ENCODE measurements at regions not wholly inside any gene's neighbourhood (a gene's known extent, or its start where the extent isn't known, plus 50 kb on each side); places are given as distances from the start of the nearest gene placed in this dataset.

DNA sequence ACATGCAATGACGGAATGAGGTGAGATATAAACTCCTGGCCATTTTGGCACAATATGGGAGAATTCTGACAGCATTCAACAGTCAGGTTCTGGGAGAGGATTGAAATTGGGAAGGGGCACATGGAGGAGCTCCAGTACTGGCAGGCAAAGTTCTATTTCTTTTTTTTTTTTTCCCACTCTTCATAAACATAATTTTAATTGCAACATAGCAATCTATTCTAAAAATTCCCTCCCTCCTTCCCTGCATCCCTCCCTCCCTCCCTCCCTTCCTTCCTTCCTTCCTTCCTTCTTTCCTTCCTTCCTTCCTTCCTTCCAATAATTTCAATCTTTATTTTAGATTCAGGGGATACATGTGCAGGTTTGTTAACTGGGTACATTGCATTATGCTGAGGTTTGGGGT, 93.2 kb downstream of the PTCSC3 start:
- no peak for TF ChIP-seq POLR2A (IDR thresholded peaks at IDR 0.05; ENCODE audit: low read depth, low read length)
- FAIRE-seq: no peak

DNA sequence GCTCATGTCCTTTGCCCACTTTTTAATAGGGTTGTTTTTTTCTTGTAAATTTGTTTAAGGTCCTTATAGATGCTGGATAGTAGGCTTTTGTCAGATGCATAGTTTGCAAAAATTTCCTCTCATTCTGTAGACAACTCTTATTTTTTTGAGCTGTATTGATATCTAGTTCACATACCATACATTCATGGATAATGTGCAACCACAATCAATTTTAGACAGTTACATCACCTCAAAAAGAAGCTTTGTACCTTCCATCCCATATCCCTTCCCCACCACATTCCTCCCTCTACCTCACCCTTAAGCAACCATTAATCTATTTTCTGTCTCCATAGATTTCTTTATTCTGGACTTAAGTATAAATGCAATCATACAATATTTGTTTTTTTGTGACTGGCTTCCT, 98.4 kb downstream of the PTCSC3 start:
- TF ChIP-seq POLR2A (IDR thresholded peaks at IDR 0.05; ENCODE audit: low read depth, low read length): no peak

More for the DNA sequence above, 93.2 kb downstream of the PTCSC3 start:
- no peak for DNase-seq (ENCODE audit: insufficient read length, low spot score)

GRCh38 chr14:36076197-36076596, 100.3 kb downstream of the PTCSC3 start:
- no peak for TF ChIP-seq POLR2A (IDR thresholded peaks at IDR 0.05; ENCODE audit: low read depth, low read length)
- FAIRE-seq: no peak
- DNase-seq (ENCODE audit: insufficient read length, low spot score): no peak

More for the DNA sequence above, 98.4 kb downstream of the PTCSC3 start:
- FAIRE-seq (no peak), DNase-seq (ENCODE audit: insufficient read length, low spot score) (no peak)

DNA sequence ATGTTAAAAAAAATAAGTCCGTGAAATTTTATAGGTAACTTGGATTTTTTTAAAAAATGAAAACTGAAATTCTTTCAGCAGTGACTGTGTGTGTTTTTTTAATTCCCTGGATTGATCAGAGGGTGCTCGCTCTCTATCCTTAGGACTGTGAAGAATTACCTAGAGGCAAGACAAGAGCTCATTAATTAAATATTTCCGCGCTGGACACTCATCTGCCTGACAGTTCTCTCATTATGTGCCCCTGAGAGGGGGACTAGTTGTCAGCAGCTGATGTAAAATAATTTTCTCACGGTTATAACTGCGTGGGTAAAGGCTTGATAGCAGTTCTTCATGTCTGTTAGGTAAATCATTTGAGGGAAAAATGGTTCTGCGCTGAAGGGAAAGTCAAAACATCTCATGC, 101.3 kb downstream of the PTCSC3 start:
- DNase-seq (ENCODE audit: insufficient read length, low spot score) (no peak), FAIRE-seq (no peak)
- no peak for TF ChIP-seq POLR2A (IDR thresholded peaks at IDR 0.05; ENCODE audit: low read depth, low read length)

GRCh38 chr14:36070720-36071043, 105.8 kb downstream of the PTCSC3 start:
- FAIRE-seq (no peak), DNase-seq (ENCODE audit: insufficient read length, low spot score) (no peak)
- no peak for TF ChIP-seq POLR2A (IDR thresholded peaks at IDR 0.05; ENCODE audit: low read depth, low read length)

DNA sequence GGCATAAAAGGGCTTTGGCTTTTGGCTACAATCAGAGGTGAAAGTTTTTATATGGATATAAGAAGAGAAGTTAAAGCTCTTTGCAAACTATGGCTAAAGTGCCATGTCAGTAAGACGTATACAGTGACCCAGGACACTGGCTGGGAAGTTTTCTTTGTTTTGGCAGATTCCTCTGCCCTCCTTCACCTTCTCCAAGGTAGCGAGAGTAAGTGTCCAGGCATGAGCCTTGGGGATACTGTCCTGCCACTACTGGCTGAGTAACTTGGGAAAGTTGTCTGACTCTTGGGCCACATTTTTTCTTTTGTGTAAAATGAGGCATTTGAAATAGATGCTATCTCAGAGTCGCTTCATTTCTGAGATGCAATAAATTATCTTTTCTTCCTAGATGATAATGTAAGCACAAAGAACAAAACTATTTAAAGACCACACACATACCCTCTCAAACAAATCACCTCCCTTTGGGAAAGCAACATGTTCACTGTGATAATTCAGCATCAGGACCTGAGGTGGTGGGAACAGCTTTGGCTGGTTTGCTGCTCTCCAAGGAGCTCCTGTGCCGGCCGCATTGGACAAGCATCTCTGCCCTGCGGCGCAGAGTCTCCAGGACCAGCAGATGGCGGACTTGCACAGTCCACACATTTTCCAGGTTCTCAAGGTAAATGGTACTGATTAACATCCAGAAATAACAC, 106.3 kb downstream of the PTCSC3 start:
- no peak for TF ChIP-seq POLR2A (IDR thresholded peaks at IDR 0.05; ENCODE audit: low read depth, low read length)
- DNase-seq (ENCODE audit: insufficient read length, low spot score): peak; percentile 15
- FAIRE-seq: peak; percentile 52

DNA sequence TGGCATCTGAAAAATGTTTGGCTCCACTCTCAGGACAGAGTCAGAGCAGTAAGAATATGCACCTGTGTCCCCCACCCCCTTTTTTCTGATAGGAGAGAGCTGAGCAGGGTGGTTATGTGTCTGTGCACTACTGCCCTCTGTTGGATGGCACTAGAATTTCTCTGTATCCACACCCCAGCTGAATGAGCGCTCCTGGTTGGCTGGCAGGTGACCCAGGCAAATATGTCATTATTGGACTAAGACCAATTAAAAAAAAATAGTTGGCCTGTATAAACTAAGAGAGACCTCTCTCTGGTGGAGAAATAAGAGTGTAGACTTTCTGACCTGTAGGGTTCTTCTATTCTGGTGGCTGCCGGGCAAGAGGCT, 107.0 kb downstream of the PTCSC3 start:
- peak; percentile 13 for DNase-seq (ENCODE audit: insufficient read length, low spot score)
- no peak for FAIRE-seq
- TF ChIP-seq POLR2A (IDR thresholded peaks at IDR 0.05; ENCODE audit: low read depth, low read length): no peak

DNA sequence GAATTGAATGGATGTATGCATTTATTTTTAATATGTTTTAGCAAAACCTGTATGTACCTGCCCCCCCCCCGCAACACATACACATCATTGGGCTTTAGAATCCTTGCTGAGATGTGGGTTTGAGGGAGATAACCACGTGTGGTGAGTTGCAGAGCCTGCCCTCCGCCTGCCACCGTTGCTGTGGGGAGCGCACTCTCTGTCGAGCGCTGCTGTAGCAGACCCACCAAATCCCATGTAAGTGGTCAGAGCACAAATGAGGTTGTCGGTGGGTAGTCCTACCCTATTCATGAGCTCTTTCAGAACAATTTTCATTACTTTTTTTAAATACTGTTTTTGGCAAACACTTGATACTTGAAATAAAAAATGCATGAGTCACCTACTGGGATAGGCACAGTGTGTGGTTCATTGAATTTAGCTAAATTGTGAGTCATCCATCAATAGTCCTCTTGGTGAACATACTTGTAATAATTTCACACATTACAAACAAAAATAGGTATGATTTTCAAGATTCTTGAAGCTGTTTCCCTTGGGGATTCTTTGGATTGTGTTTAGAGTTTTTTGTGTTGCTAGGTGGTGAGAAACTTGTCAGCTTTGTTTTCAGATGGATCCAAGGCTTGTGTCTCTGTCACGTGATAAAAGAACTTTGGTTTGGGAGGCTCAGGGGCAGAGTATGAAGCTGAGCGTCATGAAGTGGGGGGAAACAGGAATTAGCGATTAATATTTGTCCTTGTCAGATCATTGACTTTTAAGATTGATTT, 107.6 kb downstream of the PTCSC3 start:
- DNase-seq (ENCODE audit: insufficient read length, low spot score) (no peak), FAIRE-seq (no peak)
- no peak for TF ChIP-seq POLR2A (IDR thresholded peaks at IDR 0.05; ENCODE audit: low read depth, low read length)

DNA sequence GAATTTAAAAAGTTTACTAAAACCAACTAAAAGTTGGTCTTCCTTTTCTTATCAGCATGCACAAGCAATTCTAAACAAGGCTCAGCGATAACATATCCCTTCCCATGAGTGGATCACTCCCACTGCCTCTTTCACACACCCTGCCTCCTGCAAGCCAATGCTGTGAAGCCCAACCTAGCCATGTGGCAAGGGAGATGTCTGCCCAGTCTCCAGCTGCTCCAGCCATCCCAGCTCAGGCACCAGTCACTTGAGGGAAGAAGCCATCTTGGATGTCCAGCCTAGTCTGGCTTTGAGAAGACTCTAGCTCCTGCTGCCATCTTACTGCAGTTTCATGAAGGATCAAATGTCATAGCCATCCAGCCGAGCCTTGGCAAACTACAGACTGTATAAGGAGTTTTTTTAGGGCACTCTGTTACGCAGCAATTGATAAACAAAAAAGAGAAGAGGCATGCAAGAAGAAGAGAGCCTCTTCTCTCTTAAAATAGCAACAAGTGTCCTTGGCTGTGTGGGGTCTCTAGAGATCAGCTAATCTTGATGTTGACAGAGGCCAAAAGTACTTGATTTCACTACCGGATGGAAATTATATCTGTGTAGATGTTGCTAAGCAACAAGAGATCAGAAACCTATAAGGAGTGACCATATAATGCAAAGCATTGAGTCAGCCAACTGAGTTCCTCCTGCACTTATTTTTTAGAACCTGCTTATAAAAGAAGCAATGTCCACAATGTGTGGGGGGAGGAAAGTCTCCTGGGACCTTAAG, 108.9 kb downstream of the PTCSC3 start:
- FAIRE-seq (no peak), DNase-seq (ENCODE audit: insufficient read length, low spot score) (no peak)
- TF ChIP-seq POLR2A (IDR thresholded peaks at IDR 0.05; ENCODE audit: low read depth, low read length): no peak

DNA sequence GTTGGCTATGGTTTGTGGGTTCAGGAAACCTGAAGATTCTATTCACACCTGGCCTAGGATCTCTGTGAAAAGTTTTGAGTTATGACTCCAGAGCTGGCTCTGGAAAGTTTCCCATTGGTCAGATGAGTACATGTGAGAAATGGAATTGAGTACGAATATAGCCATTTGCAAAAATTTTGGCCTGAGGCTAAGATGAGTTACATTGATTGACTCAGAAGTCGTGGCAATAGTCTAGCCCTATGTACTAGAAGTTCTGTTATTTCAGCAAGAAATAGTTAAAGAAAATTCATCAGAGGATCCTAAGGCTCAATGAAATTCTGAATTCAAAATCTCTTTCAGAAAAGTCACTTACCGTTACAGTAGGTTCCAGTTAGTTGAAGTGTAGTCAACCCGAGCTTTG, 109.9 kb downstream of the PTCSC3 start:
- DNase-seq (ENCODE audit: insufficient read length, low spot score): no peak
- FAIRE-seq: no peak
- no peak for TF ChIP-seq POLR2A (IDR thresholded peaks at IDR 0.05; ENCODE audit: low read depth, low read length)

DNA sequence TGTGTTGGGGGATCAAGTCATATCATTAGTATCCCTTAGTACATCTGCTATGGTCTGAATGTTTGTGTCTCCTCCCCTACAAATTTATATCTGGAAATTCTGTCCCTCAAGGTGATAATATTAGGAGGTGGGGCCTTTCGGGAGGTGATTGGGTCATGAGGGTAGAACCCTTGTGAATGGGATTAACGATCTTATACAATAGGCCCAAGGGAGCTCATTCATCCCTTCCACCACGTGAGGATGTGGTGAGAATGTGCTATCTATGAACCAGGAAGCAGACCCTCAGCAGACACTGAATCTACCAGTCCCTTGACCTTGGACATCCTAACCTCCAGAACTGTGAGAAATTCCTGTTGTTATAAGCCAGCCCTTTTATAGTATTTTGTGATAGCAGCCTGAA, 110.7 kb downstream of the PTCSC3 start:
- TF ChIP-seq POLR2A (IDR thresholded peaks at IDR 0.05; ENCODE audit: low read depth, low read length): no peak
- FAIRE-seq (no peak), DNase-seq (ENCODE audit: insufficient read length, low spot score) (no peak)

DNA sequence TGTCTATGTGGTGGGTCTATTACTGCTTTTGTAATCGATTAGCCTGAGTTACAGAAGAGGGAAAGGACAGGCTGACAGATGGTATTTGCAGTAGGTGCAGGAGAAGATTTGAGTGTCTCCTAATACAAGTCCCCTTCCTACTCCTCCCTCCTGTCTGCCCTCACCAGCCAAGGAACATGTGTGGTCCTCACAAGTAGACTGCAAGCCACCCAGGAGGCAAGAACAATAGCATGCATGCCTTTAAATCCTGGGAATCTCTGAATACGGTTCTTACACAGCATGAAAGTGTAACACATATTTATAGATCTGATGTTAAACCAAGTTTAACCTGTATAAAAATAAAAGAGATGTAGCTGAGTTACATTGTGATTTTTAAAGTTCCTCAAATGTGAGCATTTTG, 117.0 kb downstream of the PTCSC3 start:
- FAIRE-seq: no peak
- no peak for DNase-seq (ENCODE audit: insufficient read length, low spot score)
- TF ChIP-seq POLR2A (IDR thresholded peaks at IDR 0.05; ENCODE audit: low read depth, low read length): no peak

DNA sequence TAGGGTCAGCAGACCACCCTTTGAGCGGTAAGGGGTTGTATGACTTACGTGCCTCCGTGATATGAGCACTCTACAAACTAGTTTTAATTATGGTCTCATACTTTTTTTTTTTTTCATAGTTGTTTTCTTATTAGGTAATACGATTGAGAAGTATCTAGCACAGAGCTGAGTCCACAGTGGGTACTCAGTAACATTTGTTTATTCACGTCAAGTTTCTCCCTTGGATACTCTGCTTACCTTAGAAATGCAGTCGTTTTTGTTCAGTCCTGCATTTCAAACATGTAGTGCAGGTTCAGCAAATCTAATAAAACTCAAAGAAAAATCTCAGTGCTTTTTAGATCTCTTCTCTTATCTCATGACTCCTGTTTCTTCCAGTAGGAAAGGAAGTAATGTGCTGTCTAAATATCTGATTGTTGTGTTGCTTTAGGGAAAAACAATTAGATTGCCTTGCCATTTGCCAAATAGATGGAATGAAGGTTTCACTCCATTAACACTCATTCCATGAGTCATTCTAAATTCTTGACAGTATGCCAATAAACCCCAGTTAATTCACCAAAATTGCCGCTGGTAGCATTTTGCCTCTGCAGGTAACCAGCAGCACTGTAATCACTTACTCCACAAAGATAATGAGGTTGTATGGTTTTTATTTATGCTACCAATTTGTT, 118.9 kb downstream of the PTCSC3 start:
- FAIRE-seq (no peak), DNase-seq (ENCODE audit: insufficient read length, low spot score) (no peak)
- no peak for TF ChIP-seq POLR2A (IDR thresholded peaks at IDR 0.05; ENCODE audit: low read depth, low read length)

DNA sequence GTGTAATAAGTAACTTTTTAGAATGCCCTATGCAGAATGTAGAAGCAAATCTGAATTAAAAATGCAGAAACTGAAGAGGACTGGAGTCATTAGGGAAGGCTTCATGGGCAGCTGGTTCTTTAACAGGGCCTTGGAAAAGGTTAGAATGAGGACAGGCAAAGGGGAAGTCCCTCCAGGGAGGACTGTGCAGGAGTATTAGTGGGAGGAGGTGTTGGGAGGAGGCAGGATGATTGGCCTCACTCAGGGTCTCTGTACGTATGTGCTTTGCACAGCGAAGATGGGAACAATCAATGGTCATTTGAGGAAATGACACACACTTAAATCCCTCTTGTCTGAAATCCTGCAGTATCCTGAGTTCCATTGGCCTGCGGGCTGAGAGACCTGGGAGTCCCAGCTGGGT, 119.7 kb downstream of the PTCSC3 start:
- FAIRE-seq: no peak
- no peak for TF ChIP-seq POLR2A (IDR thresholded peaks at IDR 0.05; ENCODE audit: low read depth, low read length)
- DNase-seq (ENCODE audit: insufficient read length, low spot score): no peak
